HEK293 (cell line): ENCODE measurements at regions not wholly inside any gene's neighbourhood (a gene's known extent, or its start where the extent isn't known, plus 50 kb on each side); places are given as distances from the start of the nearest gene placed in this dataset.

ENCODE experiments used
- CTCF ChIA-PET: fragments of 350-600 bp; formaldehyde crosslinking; extraction: SDS; loops from one replicate; lab custom pipeline; 2021; ENCODE audit warnings: antibody characterized with exemption; lab: Yijun Ruan, JAX
- POLR2A ChIA-PET: fragments of 300-600 bp; formaldehyde crosslinking; extraction: SDS; loops from one replicate; lab custom pipeline; 2020; ENCODE audit warnings: antibody characterized with exemption, inconsistent platforms; lab: Yijun Ruan, JAX
- H3K27ac ChIP-seq: fragments of 200-500 bp; sonication (Bioruptor generic); 2 replicates; pipeline ENCODE4 v1.5.1; 2014; ENCODE audit warnings: low read depth, low read length, control low read depth, inconsistent platforms; ENCODE audit errors: extremely low read depth
- H3K36me3 ChIP-seq, 2 experiments: fragments of 200-500 bp in 1 of 2; sonication (Bioruptor generic) in 1 of 2; 1 replicate in 1 of 2; 2 replicates in 1 of 2; pipeline ENCODE4 v1.5.1; 2014 to 2017; ENCODE audit warnings: inconsistent platforms in 2 of 2, low read length in 2 of 2; ENCODE audit not compliant: control insufficient read depth in 2 of 2, insufficient read depth in 1 of 2
- H3K4me1 ChIP-seq: fragments of 200-500 bp; sonication (Bioruptor generic); 2 replicates; pipeline ENCODE4 v1.5.1; 2014; ENCODE audit warnings: mild to moderate bottlenecking, low read length, inconsistent platforms; ENCODE audit not compliant: control insufficient read depth, insufficient read depth
- H3K4me3 ChIP-seq: 2 replicates; pipeline ENCODE4 v1.5.1; 2011; ENCODE audit warnings: low read depth, mild to moderate bottlenecking, control low read depth, low read length, moderate library complexity
- H3K9me3 ChIP-seq: fragments of 200-500 bp; sonication (Bioruptor generic); 2 replicates; pipeline ENCODE4 v1.5.1; 2014; ENCODE audit warnings: low read depth, low read length, inconsistent platforms; ENCODE audit not compliant: control insufficient read depth, insufficient read depth
- KLF16 ChIP-seq: fragments of 450-650 bp; formaldehyde crosslinking; IDR thresholded peaks from 2 replicates; pipeline ENCODE4 v1.5.1; 2017; ENCODE audit warnings: missing biosample characterization, missing genetic modification characterization
- MZF1 ChIP-seq: fragments of 450-650 bp; formaldehyde crosslinking; IDR thresholded peaks from 2 replicates; pipeline ENCODE4 v1.5.1; 2017; ENCODE audit warnings: missing biosample characterization, missing genetic modification characterization, borderline replicate concordance
- PRDM1 ChIP-seq: fragments of 450-650 bp; formaldehyde crosslinking; IDR thresholded peaks from 2 replicates; pipeline ENCODE4; 2016; ENCODE audit warnings: missing biosample characterization, missing genetic modification characterization
- SP2 ChIP-seq: fragments of 450-650 bp; formaldehyde crosslinking; IDR thresholded peaks from 2 replicates; pipeline ENCODE4 v1.5.1; 2016; ENCODE audit warnings: missing biosample characterization, missing genetic modification characterization
- ZFHX2 ChIP-seq: fragments of 450-650 bp; formaldehyde crosslinking; conservative IDR thresholded peaks from 2 replicates; pipeline ENCODE4 v1.5.1; 2016; ENCODE audit warnings: missing biosample characterization, missing genetic modification characterization
- ZFP41 ChIP-seq: fragments of 450-650 bp; formaldehyde crosslinking; IDR thresholded peaks from 2 replicates; pipeline ENCODE4 v1.5.1; 2016; ENCODE audit warnings: missing biosample characterization, missing genetic modification characterization, borderline replicate concordance
- ZNF10 ChIP-seq: fragments of 450-650 bp; formaldehyde crosslinking; IDR thresholded peaks from 2 replicates; pipeline ENCODE4 v1.5.1; 2017; ENCODE audit warnings: missing biosample characterization, missing genetic modification characterization
- ZNF248 ChIP-seq: fragments of 450-650 bp; formaldehyde crosslinking; IDR thresholded peaks from 2 replicates; pipeline ENCODE4 v1.5.1; 2017; ENCODE audit warnings: missing biosample characterization, missing genetic modification characterization
- ZNF274 ChIP-seq, 2 experiments: fragments of 200-500 bp in 1 of 2; fragments of 450-650 bp in 1 of 2; sonication (Bioruptor generic) in 1 of 2; formaldehyde crosslinking in 1 of 2; IDR thresholded peaks; 2 replicates each; pipeline versions ENCODE4 v1.5.1 to v1.6.1; 2014 to 2016; ENCODE audit warnings: borderline replicate concordance in 1 of 2, inconsistent platforms in 1 of 2, low read length in 1 of 2, missing biosample characterization in 1 of 2, missing genetic modification characterization in 1 of 2
- ZNF366 ChIP-seq: fragments of 450-650 bp; formaldehyde crosslinking; conservative IDR thresholded peaks from 2 replicates; pipeline ENCODE4 v1.5.1; 2016; ENCODE audit warnings: missing biosample characterization, missing genetic modification characterization
- ZNF530 ChIP-seq: fragments of 450-650 bp; formaldehyde crosslinking; IDR thresholded peaks from 2 replicates; pipeline ENCODE4 v1.5.1; 2016; ENCODE audit warnings: low read depth, missing biosample characterization, missing genetic modification characterization
- ZNF561 ChIP-seq: fragments of 450-650 bp; IDR thresholded peaks from 2 replicates; pipeline ENCODE4 v1.5.1; 2018; ENCODE audit warnings: missing biosample characterization, missing genetic modification characterization, borderline replicate concordance
- ZNF747 ChIP-seq: fragments of 450-650 bp; formaldehyde crosslinking; IDR thresholded peaks from 2 replicates; pipeline ENCODE4 v1.5.1; 2016; ENCODE audit warnings: missing biosample characterization, missing genetic modification characterization
- TF ChIP-seq, protein P1 (sequence below): fragments of 450-650 bp; formaldehyde crosslinking; IDR thresholded peaks from 2 replicates; pipeline ENCODE4 v1.5.0; 2017; ENCODE audit warnings: missing biosample characterization, missing genetic modification characterization, borderline replicate concordance
- TF ChIP-seq, protein P2 (sequence below): fragments of 450-650 bp; formaldehyde crosslinking; IDR thresholded peaks from 2 replicates; pipeline ENCODE4 v1.5.1; 2016; ENCODE audit warnings: missing biosample characterization, missing genetic modification characterization
- TF ChIP-seq, protein P3 (sequence below): fragments of 450-650 bp; IDR thresholded peaks from 2 replicates; pipeline ENCODE4 v1.5.1; 2018; ENCODE audit warnings: missing biosample characterization, mild to moderate bottlenecking, missing genetic modification characterization
- TF ChIP-seq, protein P4 (sequence below): fragments of 450-650 bp; formaldehyde crosslinking; IDR thresholded peaks from 2 replicates; pipeline ENCODE4 v1.5.1; 2016; ENCODE audit warnings: missing biosample characterization, missing genetic modification characterization, borderline replicate concordance

DNA sequence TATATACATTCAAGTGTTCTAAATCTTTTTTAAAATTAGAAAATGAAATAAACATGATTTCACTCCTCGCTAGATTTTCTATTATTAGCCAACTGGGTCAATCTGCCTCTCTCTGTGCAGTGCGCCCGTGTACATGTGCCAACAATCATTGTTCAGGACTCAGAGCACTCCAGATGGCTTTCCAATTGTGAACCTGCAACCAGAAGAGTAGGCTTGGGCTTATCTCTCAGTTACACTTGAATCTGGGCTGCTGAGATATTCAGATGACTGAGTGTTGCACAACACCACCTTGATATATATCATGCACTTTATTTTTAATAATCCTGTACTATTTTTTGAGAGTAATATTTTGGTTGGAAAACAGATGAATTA, 184.0 kb upstream of the FSTL5 start:
- no peaks in the 10 kb centered on the region for H3K4me1 ChIP-seq
- CTCF ChIA-PET = no interaction called here
- no peaks in the 10 kb centered on the region for H3K36me3 ChIP-seq
- TF ChIP-seq, protein P1, sequence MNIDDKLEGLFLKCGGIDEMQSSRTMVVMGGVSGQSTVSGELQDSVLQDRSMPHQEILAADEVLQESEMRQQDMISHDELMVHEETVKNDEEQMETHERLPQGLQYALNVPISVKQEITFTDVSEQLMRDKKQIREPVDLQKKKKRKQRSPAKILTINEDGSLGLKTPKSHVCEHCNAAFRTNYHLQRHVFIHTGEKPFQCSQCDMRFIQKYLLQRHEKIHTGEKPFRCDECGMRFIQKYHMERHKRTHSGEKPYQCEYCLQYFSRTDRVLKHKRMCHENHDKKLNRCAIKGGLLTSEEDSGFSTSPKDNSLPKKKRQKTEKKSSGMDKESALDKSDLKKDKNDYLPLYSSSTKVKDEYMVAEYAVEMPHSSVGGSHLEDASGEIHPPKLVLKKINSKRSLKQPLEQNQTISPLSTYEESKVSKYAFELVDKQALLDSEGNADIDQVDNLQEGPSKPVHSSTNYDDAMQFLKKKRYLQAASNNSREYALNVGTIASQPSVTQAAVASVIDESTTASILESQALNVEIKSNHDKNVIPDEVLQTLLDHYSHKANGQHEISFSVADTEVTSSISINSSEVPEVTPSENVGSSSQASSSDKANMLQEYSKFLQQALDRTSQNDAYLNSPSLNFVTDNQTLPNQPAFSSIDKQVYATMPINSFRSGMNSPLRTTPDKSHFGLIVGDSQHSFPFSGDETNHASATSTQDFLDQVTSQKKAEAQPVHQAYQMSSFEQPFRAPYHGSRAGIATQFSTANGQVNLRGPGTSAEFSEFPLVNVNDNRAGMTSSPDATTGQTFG (tag by site-specific recombination) = no peak
- TF ChIP-seq SP2 (tag by site-specific recombination) (no peak), ZFHX2 (tag by site-specific recombination) (no peak)
- H3K9me3 ChIP-seq = no peaks in the 10 kb centered on the region
- H3K4me3 ChIP-seq = no peak overlapping the region
- H3K27ac ChIP-seq = no peak overlapping the region
- POLR2A ChIA-PET = no interaction called here

DNA sequence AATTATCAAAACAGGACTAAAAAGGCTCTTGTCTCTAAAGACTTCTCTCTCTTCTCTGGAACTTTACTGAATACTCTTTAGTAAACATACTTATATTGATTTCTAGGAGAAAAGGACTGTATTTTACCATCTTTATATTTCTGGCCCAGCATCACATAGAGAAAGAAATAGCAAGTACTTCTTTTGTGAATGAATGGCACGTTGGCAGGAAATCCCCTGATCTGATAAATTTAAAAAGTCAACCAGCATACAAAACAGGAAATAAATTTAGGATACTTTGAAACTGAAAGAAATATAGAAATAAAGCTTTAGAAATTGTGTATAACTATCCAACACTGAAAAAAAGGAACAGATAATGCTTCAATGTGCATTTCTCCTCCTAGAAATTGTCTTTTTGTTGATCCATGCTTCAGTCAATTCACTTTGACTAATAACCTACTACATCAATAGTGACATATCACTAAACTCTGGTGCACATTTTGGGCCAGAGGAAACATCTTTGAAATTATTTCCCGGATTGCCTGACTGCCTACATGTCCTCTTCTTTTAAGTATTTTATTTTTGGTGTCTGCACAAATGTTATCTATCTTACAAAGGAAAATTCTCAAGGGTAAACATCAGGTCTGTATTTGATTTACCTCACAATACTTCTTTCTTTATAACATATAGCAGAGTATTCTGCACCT, 183.5 kb upstream of the FSTL5 start:
- Histone ChIP-seq H3K9me3 (no peaks in the 10 kb centered on the region), H3K36me3 (no peaks in the 10 kb centered on the region), H3K27ac (no peak overlapping the region), H3K4me3 (no peak overlapping the region), H3K4me1 (no peaks in the 10 kb centered on the region)
- ChIA-PET CTCF (no interaction called here), POLR2A (no interaction called here)
- TF ChIP-seq ZNF747 (tag by site-specific recombination) (no peak), ZNF274 (IDR thresholded peaks at IDR 0.05; ENCODE audit: low read length) (no peak), ZNF274 (tag by site-specific recombination; IDR thresholded peaks at IDR 0.05; ENCODE audit: borderline replicate concordance) (no peak), ZNF248 (tag by site-specific recombination) (no peak), PRDM1 (no peak), KLF16 (tag by site-specific recombination) (no peak), ZNF366 (tag by site-specific recombination) (no peak), ZNF561 (tag by site-specific recombination) (no peak), ZNF10 (tag by site-specific recombination) (no peak), ZNF530 (tag by site-specific recombination) (no peak), MZF1 (tag by site-specific recombination) (no peak), ZFP41 (no peak)
- TF ChIP-seq, protein P2, sequence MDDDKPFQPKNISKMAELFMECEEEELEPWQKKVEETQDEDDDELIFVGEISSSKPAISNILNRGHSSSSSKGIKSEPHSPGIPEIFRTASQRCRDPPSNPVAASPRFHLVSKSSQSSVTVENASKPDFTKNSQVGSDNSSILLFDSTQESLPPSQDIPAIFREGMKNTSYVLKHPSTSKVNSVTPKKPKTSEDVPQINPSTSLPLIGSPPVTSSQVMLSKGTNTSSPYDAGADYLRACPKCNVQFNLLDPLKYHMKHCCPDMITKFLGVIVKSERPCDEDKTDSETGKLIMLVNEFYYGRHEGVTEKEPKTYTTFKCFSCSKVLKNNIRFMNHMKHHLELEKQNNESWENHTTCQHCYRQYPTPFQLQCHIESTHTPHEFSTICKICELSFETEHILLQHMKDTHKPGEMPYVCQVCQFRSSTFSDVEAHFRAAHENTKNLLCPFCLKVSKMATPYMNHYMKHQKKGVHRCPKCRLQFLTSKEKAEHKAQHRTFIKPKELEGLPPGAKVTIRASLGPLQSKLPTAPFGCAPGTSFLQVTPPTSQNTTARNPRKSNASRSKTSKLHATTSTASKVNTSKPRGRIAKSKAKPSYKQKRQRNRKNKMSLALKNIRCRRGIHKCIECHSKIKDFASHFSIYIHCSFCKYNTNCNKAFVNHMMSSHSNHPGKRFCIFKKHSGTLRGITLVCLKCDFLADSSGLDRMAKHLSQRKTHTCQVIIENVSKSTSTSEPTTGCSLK (tag by site-specific recombination) = no peak
- TF ChIP-seq, protein P3, sequence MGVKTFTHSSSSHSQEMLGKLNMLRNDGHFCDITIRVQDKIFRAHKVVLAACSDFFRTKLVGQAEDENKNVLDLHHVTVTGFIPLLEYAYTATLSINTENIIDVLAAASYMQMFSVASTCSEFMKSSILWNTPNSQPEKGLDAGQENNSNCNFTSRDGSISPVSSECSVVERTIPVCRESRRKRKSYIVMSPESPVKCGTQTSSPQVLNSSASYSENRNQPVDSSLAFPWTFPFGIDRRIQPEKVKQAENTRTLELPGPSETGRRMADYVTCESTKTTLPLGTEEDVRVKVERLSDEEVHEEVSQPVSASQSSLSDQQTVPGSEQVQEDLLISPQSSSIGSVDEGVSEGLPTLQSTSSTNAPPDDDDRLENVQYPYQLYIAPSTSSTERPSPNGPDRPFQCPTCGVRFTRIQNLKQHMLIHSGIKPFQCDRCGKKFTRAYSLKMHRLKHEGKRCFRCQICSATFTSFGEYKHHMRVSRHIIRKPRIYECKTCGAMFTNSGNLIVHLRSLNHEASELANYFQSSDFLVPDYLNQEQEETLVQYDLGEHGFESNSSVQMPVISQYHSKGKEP (tag by site-specific recombination) = no peak
- TF ChIP-seq, protein P4, sequence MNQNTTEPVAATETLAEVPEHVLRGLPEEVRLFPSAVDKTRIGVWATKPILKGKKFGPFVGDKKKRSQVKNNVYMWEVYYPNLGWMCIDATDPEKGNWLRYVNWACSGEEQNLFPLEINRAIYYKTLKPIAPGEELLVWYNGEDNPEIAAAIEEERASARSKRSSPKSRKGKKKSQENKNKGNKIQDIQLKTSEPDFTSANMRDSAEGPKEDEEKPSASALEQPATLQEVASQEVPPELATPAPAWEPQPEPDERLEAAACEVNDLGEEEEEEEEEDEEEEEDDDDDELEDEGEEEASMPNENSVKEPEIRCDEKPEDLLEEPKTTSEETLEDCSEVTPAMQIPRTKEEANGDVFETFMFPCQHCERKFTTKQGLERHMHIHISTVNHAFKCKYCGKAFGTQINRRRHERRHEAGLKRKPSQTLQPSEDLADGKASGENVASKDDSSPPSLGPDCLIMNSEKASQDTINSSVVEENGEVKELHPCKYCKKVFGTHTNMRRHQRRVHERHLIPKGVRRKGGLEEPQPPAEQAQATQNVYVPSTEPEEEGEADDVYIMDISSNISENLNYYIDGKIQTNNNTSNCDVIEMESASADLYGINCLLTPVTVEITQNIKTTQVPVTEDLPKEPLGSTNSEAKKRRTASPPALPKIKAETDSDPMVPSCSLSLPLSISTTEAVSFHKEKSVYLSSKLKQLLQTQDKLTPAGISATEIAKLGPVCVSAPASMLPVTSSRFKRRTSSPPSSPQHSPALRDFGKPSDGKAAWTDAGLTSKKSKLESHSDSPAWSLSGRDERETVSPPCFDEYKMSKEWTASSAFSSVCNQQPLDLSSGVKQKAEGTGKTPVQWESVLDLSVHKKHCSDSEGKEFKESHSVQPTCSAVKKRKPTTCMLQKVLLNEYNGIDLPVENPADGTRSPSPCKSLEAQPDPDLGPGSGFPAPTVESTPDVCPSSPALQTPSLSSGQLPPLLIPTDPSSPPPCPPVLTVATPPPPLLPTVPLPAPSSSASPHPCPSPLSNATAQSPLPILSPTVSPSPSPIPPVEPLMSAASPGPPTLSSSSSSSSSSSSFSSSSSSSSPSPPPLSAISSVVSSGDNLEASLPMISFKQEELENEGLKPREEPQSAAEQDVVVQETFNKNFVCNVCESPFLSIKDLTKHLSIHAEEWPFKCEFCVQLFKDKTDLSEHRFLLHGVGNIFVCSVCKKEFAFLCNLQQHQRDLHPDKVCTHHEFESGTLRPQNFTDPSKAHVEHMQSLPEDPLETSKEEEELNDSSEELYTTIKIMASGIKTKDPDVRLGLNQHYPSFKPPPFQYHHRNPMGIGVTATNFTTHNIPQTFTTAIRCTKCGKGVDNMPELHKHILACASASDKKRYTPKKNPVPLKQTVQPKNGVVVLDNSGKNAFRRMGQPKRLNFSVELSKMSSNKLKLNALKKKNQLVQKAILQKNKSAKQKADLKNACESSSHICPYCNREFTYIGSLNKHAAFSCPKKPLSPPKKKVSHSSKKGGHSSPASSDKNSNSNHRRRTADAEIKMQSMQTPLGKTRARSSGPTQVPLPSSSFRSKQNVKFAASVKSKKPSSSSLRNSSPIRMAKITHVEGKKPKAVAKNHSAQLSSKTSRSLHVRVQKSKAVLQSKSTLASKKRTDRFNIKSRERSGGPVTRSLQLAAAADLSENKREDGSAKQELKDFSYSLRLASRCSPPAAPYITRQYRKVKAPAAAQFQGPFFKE (tag by site-specific recombination) = no peak
- TF ChIP-seq, all 188 proteins: peak for 0
